ENCODE measurements at regions not wholly inside any gene's neighbourhood (a gene's known extent, or its start where the extent isn't known, plus 50 kb on each side); places are given as distances from the start of the nearest gene placed in this dataset.
A peak's percentile ranks its signal among the peaks of the same experiment; 100 is the strongest.

- TF ChIP-seq GMEB1 (CRISPR knock-in tag; IDR thresholded peaks at IDR 0.05; ENCODE audit: borderline replicate concordance) (no peak), ZNF543 (CRISPR knock-in tag; IDR thresholded peaks at IDR 0.05) (no peak), IKZF5 (CRISPR knock-in tag; IDR thresholded peaks at IDR 0.05) (peak; percentile 42; the same call in 1 of the 2 replicates), PCBP1 (IDR thresholded peaks at IDR 0.05; ENCODE audit: borderline replicate concordance, low read depth, low read length) (no peak), ZNF280D (CRISPR knock-in tag; IDR thresholded peaks at IDR 0.05) (no peak), SAP130 (CRISPR knock-in tag; IDR thresholded peaks at IDR 0.05; ENCODE audit: low read depth) (peak; percentile 30; the same call in 1 of the 2 replicates), FOXA3 (CRISPR knock-in tag; IDR thresholded peaks at IDR 0.05) (peak; percentile 88), ZFYVE20 (CRISPR knock-in tag; IDR thresholded peaks at IDR 0.05; ENCODE audit: borderline replicate concordance, low read depth) (no peak), TRAFD1 (CRISPR knock-in tag; IDR thresholded peaks at IDR 0.05; ENCODE audit: borderline replicate concordance) (no peak), RBFOX2 (IDR thresholded peaks at IDR 0.05; ENCODE audit: low read depth, low read length) (0 out of 2 replicates have a peak, but pooled peaks have one; percentile 28), ZNF572 (CRISPR knock-in tag; IDR thresholded peaks at IDR 0.05) (no peak), ZBTB38 (CRISPR knock-in tag; IDR thresholded peaks at IDR 0.05) (peak; percentile 45; the same call in 1 of the 2 replicates), PRDM4 (CRISPR knock-in tag; IDR thresholded peaks at IDR 0.05; ENCODE audit: borderline replicate concordance) (no peak), NKX3-1 (CRISPR knock-in tag; IDR thresholded peaks at IDR 0.05) (no peak), TEAD2 (CRISPR knock-in tag; IDR thresholded peaks at IDR 0.05) (no peak), TBX3 (IDR thresholded peaks at IDR 0.05; ENCODE audit: borderline replicate concordance) (no peak), ZNF235 (CRISPR knock-in tag; IDR thresholded peaks at IDR 0.05; ENCODE audit: borderline replicate concordance) (no peak), GABPB1 (CRISPR knock-in tag; IDR thresholded peaks at IDR 0.05) (peak; percentile 61)
Observed at GRCh38 chr9:95783426-95783975, 92.0 kb upstream of the ERCC6L2 start (continued).

All from HepG2 (cell line).